ENCODE measurements at regions not wholly inside any gene's neighbourhood (a gene's known extent, or its start where the extent isn't known, plus 50 kb on each side); places are given as distances from the start of the nearest gene placed in this dataset.

DNA sequence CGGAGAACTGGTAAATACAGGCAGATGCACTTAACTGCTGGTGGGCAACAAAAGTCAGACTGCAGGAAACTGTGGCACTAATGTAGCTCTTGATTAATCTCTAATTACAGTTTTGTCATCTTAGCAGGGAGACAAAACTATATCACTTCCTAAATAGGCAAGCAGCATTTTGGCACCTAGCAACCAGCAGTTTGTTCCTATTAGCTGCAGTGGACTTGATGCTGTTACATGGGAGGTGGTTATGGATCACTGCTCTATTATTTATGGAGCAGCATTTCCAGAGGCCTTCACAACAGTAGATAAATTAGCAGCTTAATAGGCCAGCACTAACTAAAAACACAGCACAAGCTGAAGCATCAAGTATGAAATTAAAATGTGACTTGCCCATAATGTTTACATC lies 518.3 kb upstream of the ITGA1 start:
- TF ChIP-seq, protein P1, sequence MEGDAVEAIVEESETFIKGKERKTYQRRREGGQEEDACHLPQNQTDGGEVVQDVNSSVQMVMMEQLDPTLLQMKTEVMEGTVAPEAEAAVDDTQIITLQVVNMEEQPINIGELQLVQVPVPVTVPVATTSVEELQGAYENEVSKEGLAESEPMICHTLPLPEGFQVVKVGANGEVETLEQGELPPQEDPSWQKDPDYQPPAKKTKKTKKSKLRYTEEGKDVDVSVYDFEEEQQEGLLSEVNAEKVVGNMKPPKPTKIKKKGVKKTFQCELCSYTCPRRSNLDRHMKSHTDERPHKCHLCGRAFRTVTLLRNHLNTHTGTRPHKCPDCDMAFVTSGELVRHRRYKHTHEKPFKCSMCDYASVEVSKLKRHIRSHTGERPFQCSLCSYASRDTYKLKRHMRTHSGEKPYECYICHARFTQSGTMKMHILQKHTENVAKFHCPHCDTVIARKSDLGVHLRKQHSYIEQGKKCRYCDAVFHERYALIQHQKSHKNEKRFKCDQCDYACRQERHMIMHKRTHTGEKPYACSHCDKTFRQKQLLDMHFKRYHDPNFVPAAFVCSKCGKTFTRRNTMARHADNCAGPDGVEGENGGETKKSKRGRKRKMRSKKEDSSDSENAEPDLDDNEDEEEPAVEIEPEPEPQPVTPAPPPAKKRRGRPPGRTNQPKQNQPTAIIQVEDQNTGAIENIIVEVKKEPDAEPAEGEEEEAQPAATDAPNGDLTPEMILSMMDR (IDR thresholded peaks at IDR 0.05): no peak
- no peak for TF ChIP-seq POLR2AphosphoS5 (IDR thresholded peaks at IDR 0.05)

All from stomach (tissue), 4 donors.